CD4-positive, CD25-positive, alpha-beta regulatory T cell (primary cell): ENCODE measurements at regions not wholly inside any gene's neighbourhood (a gene's known extent, or its start where the extent isn't known, plus 50 kb on each side); places are given as distances from the start of the nearest gene placed in this dataset.

Experiments
- ATAC-seq, 2 donors: fragments of 150-1000 bp; cut with Tn5 transposase; one replicate each; pipeline ENCODE4 v1.10.0; 2021; ENCODE audit warnings: low read depth in 2 of 2, moderate number of reproducible peaks in 2 of 2, moderate library complexity in 1 of 2
- DNase-seq, 3 donors: peaks; one replicate each; pipeline versions ENCODE4 v3.0.0 to v3.0.0-alpha.2; 2012 to 2022; ENCODE audit warnings: mixed read lengths in 1 of 3
- H3K27ac ChIP-seq: one replicate; pipeline ENCODE4 v1.7.0; 2013; ENCODE audit warnings: mild to moderate bottlenecking, low read length; ENCODE audit not compliant: insufficient read depth, poor library complexity, severe bottlenecking
- H3K27me3 ChIP-seq: one replicate; pipeline ENCODE4 v1.7.0; 2013; ENCODE audit warnings: low read length; ENCODE audit not compliant: control insufficient read depth, insufficient read depth
- H3K36me3 ChIP-seq: one replicate; pipeline ENCODE4 v1.7.0; 2013; ENCODE audit warnings: mild to moderate bottlenecking, low read length, moderate library complexity; ENCODE audit not compliant: control insufficient read depth, insufficient read depth
- H3K4me1 ChIP-seq: 2 replicates; pipeline ENCODE4 v1.7.0; 2013; ENCODE audit warnings: mild to moderate bottlenecking, low read length; ENCODE audit not compliant: insufficient read depth, control insufficient read depth, poor library complexity, severe bottlenecking
- H3K4me3 ChIP-seq: one replicate; pipeline ENCODE4 v1.7.0; 2013; ENCODE audit warnings: low read depth, mild to moderate bottlenecking, low read length, moderate library complexity
- H3K9me3 ChIP-seq, 2 experiments: 1 replicate in 1 of 2; 2 replicates in 1 of 2; pipeline ENCODE4 v1.7.0; 2013; ENCODE audit warnings: low read length in 2 of 2, mild to moderate bottlenecking in 1 of 2, moderate library complexity in 1 of 2; ENCODE audit not compliant: control insufficient read depth in 2 of 2
- H3K27ac Mint-ChIP-seq, 3 donors: one replicate each; pipeline ENCODE4 v1.8.0; 2020 to 2022; ENCODE audit warnings: mild to moderate bottlenecking in 3 of 3, mixed read lengths in 3 of 3, moderate library complexity in 2 of 3
- H3K27me3 Mint-ChIP-seq: one replicate; pipeline ENCODE4 v1.8.0; 2022; ENCODE audit warnings: mild to moderate bottlenecking, mixed read lengths
- H3K36me3 Mint-ChIP-seq: one replicate; pipeline ENCODE4 v1.8.0; 2020; ENCODE audit warnings: mixed read lengths
- H3K4me1 Mint-ChIP-seq, 4 donors: one replicate each; pipeline ENCODE4 v1.8.0; 2020 to 2022; ENCODE audit warnings: mixed read lengths in 4 of 4, mild to moderate bottlenecking in 1 of 4
- H3K4me3 Mint-ChIP-seq, 4 donors: one replicate each; pipeline ENCODE4 v1.8.0; 2020 to 2022; ENCODE audit warnings: mild to moderate bottlenecking in 4 of 4, mixed read lengths in 4 of 4, moderate library complexity in 3 of 4
- H3K9me3 Mint-ChIP-seq, 7 donors: one replicate each; pipeline ENCODE4 v1.8.0; 2020 to 2022; ENCODE audit warnings: mixed read lengths in 7 of 7, mild to moderate bottlenecking in 3 of 7, moderate library complexity in 2 of 7

DNA sequence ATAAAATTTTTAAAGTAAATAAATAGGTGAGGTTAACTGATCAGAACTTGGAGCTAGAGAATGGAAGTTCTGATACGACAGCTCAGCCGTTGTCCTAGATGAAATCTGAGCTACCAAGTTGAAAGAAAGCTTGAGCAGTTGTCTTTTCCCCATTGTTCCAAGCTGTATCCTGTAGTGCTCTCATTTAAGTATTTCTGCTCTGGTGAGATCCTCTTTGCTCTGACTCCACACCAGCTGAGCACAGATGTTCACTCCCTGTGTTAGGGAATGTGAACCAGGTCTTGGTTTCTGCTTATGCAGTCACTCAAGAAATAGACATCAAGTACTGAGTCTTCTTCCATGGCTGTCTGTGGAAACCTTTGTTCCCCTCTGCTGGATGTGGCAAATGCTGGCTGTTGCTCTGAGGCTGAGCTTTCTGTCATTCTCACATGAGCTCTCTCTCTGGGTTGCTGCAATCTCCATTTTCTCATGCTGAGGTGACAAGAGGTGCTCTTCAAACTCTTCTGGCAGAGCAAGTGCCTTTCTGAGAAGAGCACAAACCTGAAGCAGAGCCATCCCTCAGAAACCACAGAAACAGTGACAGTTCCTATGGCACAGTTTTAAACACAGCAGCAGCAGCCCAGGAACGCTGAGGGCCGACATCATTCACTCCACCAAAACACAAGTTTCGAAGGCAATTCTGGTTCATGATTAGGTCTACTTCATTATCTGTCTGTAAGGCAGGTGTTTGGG lies 194.1 kb downstream of the SP3 start:
- ATAC-seq = no peak
- peaks cover 5% of the 10 kb centered on the region for H3K27me3 Mint-ChIP-seq
- no peak for DNase-seq

GRCh38 chr2:173772205-173772604 lies 193.0 kb downstream of the SP3 start:
- peaks cover 0 to 5% (median 0%) of the 10 kb centered on the region in 7 donors for H3K9me3 Mint-ChIP-seq
- ATAC-seq (no peak), DNase-seq (no peak)
- Histone ChIP-seq H3K36me3 (no peaks in the 10 kb centered on the region), H3K4me3 (no peak overlapping the region), H3K9me3 (no peaks in the 10 kb centered on the region), H3K4me1 (no peaks in the 10 kb centered on the region), H3K27me3 (peaks cover 3% of the 10 kb centered on the region), H3K27ac (no peak overlapping the region)
- H3K27me3 Mint-ChIP-seq = peaks cover 5% of the 10 kb centered on the region
- no peaks in the 10 kb centered on the region for H3K4me1 Mint-ChIP-seq
- no peak overlapping the region for H3K4me3 Mint-ChIP-seq
- no peak overlapping the region for H3K27ac Mint-ChIP-seq
- no peaks in the 10 kb centered on the region for H3K36me3 Mint-ChIP-seq

More for the DNA sequence above, 194.1 kb downstream of the SP3 start:
- Mint-ChIP-seq H3K4me1 (no peaks in the 10 kb centered on the region), H3K9me3 (peaks cover 0 to 5% (median 0%) of the 10 kb centered on the region in 7 donors), H3K27ac (no peak overlapping the region), H3K36me3 (no peaks in the 10 kb centered on the region), H3K4me3 (no peak overlapping the region)
- H3K4me1 ChIP-seq = no peaks in the 10 kb centered on the region
- peaks cover 3% of the 10 kb centered on the region for H3K27me3 ChIP-seq
- H3K9me3 ChIP-seq = no peaks in the 10 kb centered on the region
- no peak overlapping the region for H3K4me3 ChIP-seq
- H3K27ac ChIP-seq = no peak overlapping the region
- H3K36me3 ChIP-seq = no peaks in the 10 kb centered on the region

DNA sequence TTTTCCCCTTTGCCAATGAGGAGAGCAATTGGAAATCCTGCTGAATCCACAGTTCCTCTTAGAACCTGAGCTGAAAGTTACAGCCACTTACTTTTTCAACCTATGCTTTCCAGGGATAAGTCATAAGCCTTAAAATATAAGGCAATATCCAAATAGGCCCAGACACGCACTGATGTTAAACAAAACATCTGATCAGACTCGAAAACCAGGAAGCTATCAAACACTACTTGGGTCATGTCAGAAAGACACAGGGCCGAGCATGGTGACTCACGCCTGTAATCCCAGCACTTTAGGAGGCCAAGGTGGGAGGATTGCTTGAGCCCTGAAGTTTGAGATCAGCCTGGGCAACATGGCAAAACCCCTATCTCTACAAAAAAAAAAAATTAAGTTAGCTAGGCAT lies 192.1 kb downstream of the SP3 start:
- Mint-ChIP-seq H3K9me3 (peaks cover 0 to 5% (median 0%) of the 10 kb centered on the region in 7 donors), H3K27me3 (peaks cover 5% of the 10 kb centered on the region), H3K4me1 (no peaks in the 10 kb centered on the region), H3K36me3 (no peaks in the 10 kb centered on the region), H3K27ac (no peak overlapping the region), H3K4me3 (no peak overlapping the region)
- DNase-seq (no peak), ATAC-seq (no peak)
- Histone ChIP-seq H3K27me3 (peaks cover 3% of the 10 kb centered on the region), H3K27ac (no peak overlapping the region), H3K4me1 (no peaks in the 10 kb centered on the region), H3K36me3 (no peaks in the 10 kb centered on the region), H3K4me3 (no peak overlapping the region), H3K9me3 (no peaks in the 10 kb centered on the region)

DNA sequence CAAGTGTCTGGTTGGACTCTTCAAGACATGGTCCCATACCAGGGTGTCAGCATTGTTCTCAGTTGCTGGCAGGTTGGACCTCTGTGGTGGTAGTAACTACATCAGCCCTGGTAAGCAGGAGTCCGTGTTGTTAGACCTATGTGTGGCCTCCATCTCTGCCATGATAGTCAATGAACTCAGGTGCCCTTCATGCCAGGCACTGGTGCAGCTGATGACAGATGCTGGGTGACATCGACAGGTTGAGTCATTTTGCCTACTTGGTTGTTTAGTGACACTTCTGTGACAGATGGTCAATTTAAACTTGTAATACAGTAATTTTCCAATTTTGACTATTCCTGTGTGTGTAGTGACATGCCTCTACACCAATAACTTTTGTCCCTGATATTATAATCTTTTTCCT lies 189.7 kb downstream of the SP3 start:
- peaks cover 5% of the 10 kb centered on the region for H3K27me3 Mint-ChIP-seq
- H3K36me3 ChIP-seq = no peaks in the 10 kb centered on the region
- no peak overlapping the region for H3K27ac ChIP-seq
- ATAC-seq (no peak), DNase-seq (no peak)
- peaks cover 3% of the 10 kb centered on the region for H3K27me3 ChIP-seq
- H3K9me3 ChIP-seq = no peaks in the 10 kb centered on the region
- no peaks in the 10 kb centered on the region for H3K4me1 ChIP-seq
- no peaks in the 10 kb centered on the region for H3K36me3 Mint-ChIP-seq
- no peak overlapping the region for H3K4me3 ChIP-seq
- H3K4me1 Mint-ChIP-seq = no peaks in the 10 kb centered on the region
- no peak overlapping the region for H3K27ac Mint-ChIP-seq
- H3K4me3 Mint-ChIP-seq = no peak overlapping the region
- peaks cover 0 to 3% (median 0%) of the 10 kb centered on the region in 7 donors for H3K9me3 Mint-ChIP-seq

- peaks cover 0 to 7% (median 0%) of the 10 kb centered on the region in 7 donors for H3K9me3 Mint-ChIP-seq
- no peaks in the 10 kb centered on the region for H3K4me1 Mint-ChIP-seq
- H3K27ac Mint-ChIP-seq = no peak overlapping the region
- H3K4me1 ChIP-seq = no peaks in the 10 kb centered on the region
- H3K36me3 Mint-ChIP-seq = no peaks in the 10 kb centered on the region
- peaks cover 9% of the 10 kb centered on the region for H3K27me3 ChIP-seq
- DNase-seq (no peak), ATAC-seq (no peak)
- H3K27me3 Mint-ChIP-seq = peaks cover 12% of the 10 kb centered on the region
- no peaks in the 10 kb centered on the region for H3K36me3 ChIP-seq
- H3K9me3 ChIP-seq = no peaks in the 10 kb centered on the region
- no peak overlapping the region for H3K4me3 Mint-ChIP-seq
- no peak overlapping the region for H3K27ac ChIP-seq
- no peak overlapping the region for H3K4me3 ChIP-seq
These were observed 182.5 kb downstream of the SP3 start for GRCh38 chr2:173782681-173783080.

DNA sequence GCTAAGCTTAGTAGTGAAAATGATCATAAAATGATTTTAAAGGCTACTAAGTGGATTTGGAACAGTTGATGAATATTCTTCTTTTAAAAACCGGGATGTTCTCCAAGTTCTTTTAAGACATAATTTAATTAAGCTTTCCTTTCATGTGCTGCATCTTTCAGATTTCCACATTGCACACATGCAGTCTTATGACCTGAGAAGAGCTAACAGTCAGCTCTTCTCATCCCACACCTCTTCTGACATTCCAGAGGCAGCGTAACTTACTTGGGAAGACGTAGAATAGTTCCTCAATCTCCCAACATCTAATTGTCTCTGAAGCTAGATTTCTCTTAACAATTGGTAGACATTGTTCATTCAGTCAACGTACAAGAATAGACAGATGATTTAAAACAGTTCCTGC lies 181.8 kb downstream of the SP3 start:
- H3K4me3 ChIP-seq = no peak overlapping the region
- no peaks in the 10 kb centered on the region for H3K9me3 ChIP-seq
- no peaks in the 10 kb centered on the region for H3K36me3 Mint-ChIP-seq
- peaks cover 12% of the 10 kb centered on the region for H3K27me3 Mint-ChIP-seq
- DNase-seq (no peak), ATAC-seq (no peak)
- H3K27ac Mint-ChIP-seq = no peak overlapping the region
- no peaks in the 10 kb centered on the region for H3K4me1 ChIP-seq
- H3K36me3 ChIP-seq = no peaks in the 10 kb centered on the region
- H3K4me1 Mint-ChIP-seq = no peaks in the 10 kb centered on the region
- peaks cover 9% of the 10 kb centered on the region for H3K27me3 ChIP-seq
- peak overlapping the region in 1 of 4 donors; percentile 38 for H3K4me3 Mint-ChIP-seq
- peaks cover 0 to 7% (median 0%) of the 10 kb centered on the region in 7 donors for H3K9me3 Mint-ChIP-seq
- H3K27ac ChIP-seq = no peak overlapping the region

DNA sequence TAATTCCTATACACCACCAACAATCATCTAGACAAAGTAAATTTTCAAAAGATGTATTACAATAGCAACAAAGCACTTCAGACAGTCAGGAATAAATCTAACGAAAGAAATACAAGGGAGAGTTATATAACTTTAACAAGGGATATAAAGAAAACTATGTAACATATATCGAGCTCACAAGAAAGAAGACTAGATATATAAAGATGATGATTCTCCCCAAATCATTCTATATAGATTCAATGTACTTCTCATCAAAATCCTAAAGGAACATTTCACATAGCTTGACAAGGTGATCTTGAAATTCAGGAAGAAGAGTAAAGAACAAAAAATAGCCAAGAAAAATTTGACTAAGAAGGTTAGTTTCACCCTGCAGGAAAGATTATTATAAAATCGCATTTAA lies 179.4 kb downstream of the SP3 start:
- no peaks in the 10 kb centered on the region for H3K4me1 ChIP-seq
- H3K36me3 ChIP-seq = no peaks in the 10 kb centered on the region
- DNase-seq = no peak
- no peak overlapping the region for H3K4me3 ChIP-seq
- Mint-ChIP-seq H3K9me3 (peaks cover 0 to 4% (median 0%) of the 10 kb centered on the region in 7 donors), H3K4me3 (no peak overlapping the region), H3K27ac (no peak overlapping the region), H3K4me1 (no peaks in the 10 kb centered on the region), H3K36me3 (no peaks in the 10 kb centered on the region), H3K27me3 (peaks cover 12% of the 10 kb centered on the region)
- peaks cover 11% of the 10 kb centered on the region for H3K27me3 ChIP-seq
- H3K27ac ChIP-seq = no peak overlapping the region
- no peaks in the 10 kb centered on the region for H3K9me3 ChIP-seq
- ATAC-seq = no peak

- peaks cover 32% of the 10 kb centered on the region for H3K27me3 Mint-ChIP-seq
- no peak for DNase-seq
- H3K4me1 Mint-ChIP-seq = no peaks in the 10 kb centered on the region
- Histone ChIP-seq H3K9me3 (no peaks in the 10 kb centered on the region), H3K36me3 (no peaks in the 10 kb centered on the region), H3K27ac (no peak overlapping the region), H3K4me1 (no peaks in the 10 kb centered on the region), H3K27me3 (peaks cover 5% of the 10 kb centered on the region), H3K4me3 (no peak overlapping the region)
- peak overlapping the region in 2 of 3 donors; percentile 3 to 29 for H3K27ac Mint-ChIP-seq
- ATAC-seq = no peak
- no peak overlapping the region for H3K4me3 Mint-ChIP-seq
- H3K36me3 Mint-ChIP-seq = no peaks in the 10 kb centered on the region
- H3K9me3 Mint-ChIP-seq = no peaks in the 10 kb centered on the region
These were observed 173.7 kb downstream of the SP3 start for GRCh38 chr2:173791502-173791901.
